GM13976 (cell line): ENCODE measurements at regions not wholly inside any gene's neighbourhood (a gene's known extent, or its start where the extent isn't known, plus 50 kb on each side); places are given as distances from the start of the nearest gene placed in this dataset.

Experiments used
- DNase-seq: peaks from one replicate; pipeline ENCODE4 v3.0.0; 2012; ENCODE audit warnings: low spot score
- in situ Hi-C: fragments of 300-500 bp; cut with MboI; formaldehyde crosslinking; loops from one replicate; pipeline ENCODE4 v1.12.0; 2022; ENCODE audit warnings: low sequenced_read_pairs, mixed read lengths, inconsistent platforms; ENCODE audit not compliant: unreplicated experiment
- TF ChIP-seq, protein P1 (sequence below): IDR thresholded peaks from 2 replicates; pipeline ENCODE4 v1.5.1; 2012; ENCODE audit warnings: borderline replicate concordance, mild to moderate bottlenecking; ENCODE audit not compliant: insufficient read depth; ENCODE audit errors: extremely low read depth, missing control alignments, control extremely low read depth

DNA sequence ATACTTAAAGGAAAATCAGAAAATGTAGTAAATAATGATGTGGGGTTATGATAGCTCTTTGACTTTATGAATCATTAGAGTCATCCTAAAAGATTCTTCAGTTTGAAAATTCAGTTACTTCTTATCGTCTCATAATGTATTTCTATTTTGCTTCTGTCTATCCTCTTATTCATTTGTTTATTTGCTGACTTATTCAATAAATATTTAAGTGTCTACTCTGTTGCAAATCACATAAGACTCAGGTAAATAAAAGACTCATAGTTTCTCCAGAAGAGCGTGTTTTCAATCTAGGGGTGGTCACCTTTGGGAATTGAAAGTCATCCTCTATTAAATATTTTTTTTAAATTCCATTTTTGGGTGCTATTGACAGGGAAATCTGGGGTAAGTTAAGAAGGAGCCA is 69.1 kb upstream of the RBMS1 start:
- in situ Hi-C loops: no loop called here
- TF ChIP-seq, protein P1, sequence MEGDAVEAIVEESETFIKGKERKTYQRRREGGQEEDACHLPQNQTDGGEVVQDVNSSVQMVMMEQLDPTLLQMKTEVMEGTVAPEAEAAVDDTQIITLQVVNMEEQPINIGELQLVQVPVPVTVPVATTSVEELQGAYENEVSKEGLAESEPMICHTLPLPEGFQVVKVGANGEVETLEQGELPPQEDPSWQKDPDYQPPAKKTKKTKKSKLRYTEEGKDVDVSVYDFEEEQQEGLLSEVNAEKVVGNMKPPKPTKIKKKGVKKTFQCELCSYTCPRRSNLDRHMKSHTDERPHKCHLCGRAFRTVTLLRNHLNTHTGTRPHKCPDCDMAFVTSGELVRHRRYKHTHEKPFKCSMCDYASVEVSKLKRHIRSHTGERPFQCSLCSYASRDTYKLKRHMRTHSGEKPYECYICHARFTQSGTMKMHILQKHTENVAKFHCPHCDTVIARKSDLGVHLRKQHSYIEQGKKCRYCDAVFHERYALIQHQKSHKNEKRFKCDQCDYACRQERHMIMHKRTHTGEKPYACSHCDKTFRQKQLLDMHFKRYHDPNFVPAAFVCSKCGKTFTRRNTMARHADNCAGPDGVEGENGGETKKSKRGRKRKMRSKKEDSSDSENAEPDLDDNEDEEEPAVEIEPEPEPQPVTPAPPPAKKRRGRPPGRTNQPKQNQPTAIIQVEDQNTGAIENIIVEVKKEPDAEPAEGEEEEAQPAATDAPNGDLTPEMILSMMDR: no peak

DNA sequence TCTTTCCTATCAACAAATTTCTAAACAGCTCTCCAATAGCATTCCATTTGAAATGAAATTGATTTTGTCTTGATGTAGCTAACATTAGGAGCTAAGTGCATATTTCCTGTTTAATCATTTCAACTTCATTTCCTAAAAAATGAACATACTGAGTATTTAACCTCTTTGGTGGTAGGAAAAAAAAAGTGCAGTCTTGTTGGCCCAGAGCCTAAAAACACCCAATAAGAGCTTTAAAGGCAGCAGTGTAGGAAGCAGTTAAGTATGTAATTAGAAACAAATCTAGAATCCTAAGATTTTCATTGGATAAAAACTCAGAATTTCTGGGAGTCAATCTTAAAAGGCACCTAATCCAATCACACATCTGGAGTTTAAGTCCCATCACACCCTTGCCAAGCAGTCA is 71.0 kb upstream of the RBMS1 start:
- in situ Hi-C loops: no loop called here
- DNase-seq: no peak
- TF ChIP-seq, protein P1: no peak

More for the DNA sequence above, 69.1 kb upstream of the RBMS1 start:
- no peak for DNase-seq

DNA sequence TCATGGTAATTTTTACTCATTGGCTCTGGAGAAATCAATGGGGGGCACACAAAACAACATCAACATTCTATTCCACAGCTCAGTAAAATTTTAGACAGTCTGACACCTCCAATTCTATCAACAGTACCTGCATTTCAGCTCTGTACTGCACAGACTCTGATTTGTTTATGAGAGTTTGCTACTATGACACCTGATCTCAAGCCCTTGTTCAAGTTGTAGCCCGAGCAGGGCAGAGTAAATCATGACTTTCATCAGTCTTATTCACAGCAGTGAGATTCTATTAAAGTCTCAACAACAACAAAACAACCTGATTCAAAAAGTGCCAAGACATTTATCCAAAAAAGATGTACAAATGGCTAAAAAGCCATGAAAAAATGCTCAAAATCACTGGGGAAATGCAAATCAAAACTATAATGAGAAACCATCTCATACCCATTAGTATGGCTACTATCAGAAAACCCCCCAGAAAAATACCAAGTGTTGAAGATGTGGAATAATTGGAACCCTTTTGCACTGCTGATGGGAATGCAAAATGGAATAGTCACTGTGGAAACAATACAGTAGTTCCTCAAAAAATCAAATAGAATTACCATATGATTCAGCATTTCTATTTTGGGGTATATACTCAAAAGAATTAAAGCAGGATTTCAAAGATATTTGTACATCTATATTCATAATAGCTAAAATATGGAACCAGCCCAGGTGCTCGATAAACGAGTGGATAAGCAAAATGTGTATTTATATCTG is 71.7 kb upstream of the RBMS1 start:
- DNase-seq: no peak
- in situ Hi-C loops: no loop called here
- TF ChIP-seq, protein P1: no peak

DNA sequence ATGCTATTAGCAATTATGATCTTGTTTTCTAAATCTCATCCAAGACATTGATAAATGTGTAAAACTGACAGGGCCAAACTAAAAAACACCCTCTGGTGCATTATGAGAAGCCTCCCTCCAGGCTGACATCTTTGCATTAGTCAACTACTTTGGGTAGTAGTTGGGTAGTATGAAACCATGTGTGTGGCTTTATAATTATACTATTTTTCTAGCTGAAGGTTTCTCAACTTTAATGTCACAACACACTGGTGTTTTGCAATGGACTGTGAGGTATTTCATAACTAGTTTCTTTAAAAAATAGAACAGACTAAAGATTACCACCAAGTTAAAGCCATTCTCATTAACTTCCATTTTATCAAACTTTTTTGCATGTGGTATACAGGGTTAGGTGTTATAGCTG is 73.1 kb upstream of the RBMS1 start:
- TF ChIP-seq, protein P1: no peak
- in situ Hi-C loops: no loop called here
- DNase-seq: no peak

DNA sequence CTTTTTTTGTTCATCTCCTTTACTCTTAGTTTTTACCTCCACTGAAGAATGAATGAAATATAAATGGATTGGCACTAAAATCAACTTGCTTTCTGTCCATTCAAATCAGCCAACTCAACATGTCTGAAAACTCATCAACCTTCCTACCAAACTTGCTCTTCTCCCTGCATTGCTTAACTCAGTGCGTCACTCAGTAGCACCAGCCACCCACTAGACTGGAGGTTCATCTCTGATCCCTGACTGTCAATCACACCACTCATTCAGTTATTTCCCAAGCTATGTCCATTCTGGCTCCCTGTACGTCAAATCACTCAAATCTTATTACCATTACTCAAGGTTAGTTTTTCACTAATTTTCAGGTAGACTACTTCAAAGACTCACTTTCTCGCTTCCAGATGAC is 75.2 kb upstream of the RBMS1 start:
- TF ChIP-seq, protein P1: no peak
- in situ Hi-C loops: no loop called here
- no peak for DNase-seq

DNA sequence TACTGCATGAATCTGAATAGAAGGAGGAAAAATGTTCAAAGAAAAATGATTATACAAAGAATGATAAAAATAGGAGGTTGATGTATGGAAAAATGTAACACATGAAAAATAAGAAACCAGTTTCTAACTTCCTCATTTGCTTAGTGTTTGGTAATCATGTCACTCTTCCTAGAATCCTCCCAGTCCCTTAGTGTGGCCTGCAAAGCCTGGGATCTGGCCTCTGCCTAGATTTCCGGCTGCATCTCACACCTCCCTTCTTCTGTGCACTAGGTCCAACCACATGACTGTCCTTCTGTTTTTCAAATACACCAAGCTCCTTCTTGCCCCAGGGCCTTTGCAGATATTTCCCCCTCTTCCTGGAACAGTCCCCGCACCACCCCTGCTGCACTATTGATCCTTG is 76.8 kb upstream of the RBMS1 start:
- in situ Hi-C loops: no loop called here
- no peak for DNase-seq
- TF ChIP-seq, protein P1: no peak
